SKM-1 treated with dmso at 0.1 percent for 144 hours (cell line): ENCODE measurements at regions not wholly inside any gene's neighbourhood (a gene's known extent, or its start where the extent isn't known, plus 50 kb on each side); places are given as distances from the start of the nearest gene placed in this dataset.

ENCODE experiments used
- DNase-seq: peaks from one replicate; lab custom pipeline; 2025; ENCODE audit not compliant: unreplicated experiment; lab: John Stamatoyannopoulos, UW

- DNase-seq = no peak
These were observed 103.6 kb downstream of the TRIM29 start for GRCh38 chr11:120034176-120034875.

GRCh38 chr11:120032766-120033390 lies 105.0 kb downstream of the TRIM29 start:
- DNase-seq = no peak

GRCh38 chr11:120031612-120032600 lies 106.0 kb downstream of the TRIM29 start:
- no peak for DNase-seq

- DNase-seq = no peak
These were observed 106.8 kb downstream of the TRIM29 start for GRCh38 chr11:120031156-120031555.

GRCh38 chr11:120030411-120030810 lies 107.5 kb downstream of the TRIM29 start:
- no peak for DNase-seq

GRCh38 chr11:120029321-120029720 lies 108.6 kb downstream of the TRIM29 start:
- DNase-seq = no peak

GRCh38 chr11:120028897-120029258 lies 109.0 kb downstream of the TRIM29 start:
- no peak for DNase-seq

GRCh38 chr11:120028181-120028896 lies 109.6 kb downstream of the TRIM29 start:
- no peak for DNase-seq

GRCh38 chr11:120027546-120028180 lies 110.2 kb downstream of the TRIM29 start:
- DNase-seq = no peak

- no peak for DNase-seq
These were observed 112.1 kb downstream of the TRIM29 start for GRCh38 chr11:120025606-120026335.

- no peak for DNase-seq
These were observed 113.3 kb downstream of the TRIM29 start for GRCh38 chr11:120024586-120024985.

GRCh38 chr11:120024046-120024445 lies 113.9 kb downstream of the TRIM29 start:
- no peak for DNase-seq

- DNase-seq = no peak
These were observed 114.4 kb downstream of the TRIM29 start for GRCh38 chr11:120023551-120023950.

GRCh38 chr11:120023120-120023519 lies 114.8 kb downstream of the TRIM29 start:
- no peak for DNase-seq

- DNase-seq = no peak
These were observed 115.3 kb downstream of the TRIM29 start for GRCh38 chr11:120022617-120023016.

GRCh38 chr11:120021978-120022377 lies 115.9 kb downstream of the TRIM29 start:
- no peak for DNase-seq

GRCh38 chr11:120021391-120021953 lies 116.4 kb downstream of the TRIM29 start:
- no peak for DNase-seq

GRCh38 chr11:120020981-120021380 lies 116.9 kb downstream of the TRIM29 start:
- no peak for DNase-seq

GRCh38 chr11:120020486-120020885 lies 117.4 kb downstream of the TRIM29 start:
- DNase-seq = no peak

- DNase-seq = no peak
These were observed 118.7 kb downstream of the TRIM29 start for GRCh38 chr11:120019191-120019590.
